ENCODE measurements at regions not wholly inside any gene's neighbourhood (a gene's known extent, or its start where the extent isn't known, plus 50 kb on each side); places are given as distances from the start of the nearest gene placed in this dataset.

DNA sequence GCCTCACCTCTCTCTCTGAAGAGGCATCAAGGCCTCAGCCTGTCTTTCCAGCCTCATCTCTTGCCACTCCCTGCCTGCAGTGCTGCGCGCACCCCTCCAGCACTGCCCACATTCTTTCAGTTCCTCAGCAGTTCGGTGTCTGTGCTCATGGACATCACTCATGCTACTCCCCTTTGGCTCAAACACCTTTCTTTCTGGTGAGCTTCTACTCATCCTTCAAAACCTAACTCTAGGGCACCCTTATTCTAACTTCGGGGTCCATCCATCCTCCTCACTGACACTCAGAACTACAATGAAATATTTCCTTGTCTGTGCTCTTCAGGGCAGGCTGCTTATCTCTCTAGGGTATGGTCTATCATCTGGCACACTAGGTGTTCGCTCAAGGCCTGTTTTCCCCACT lies 169.9 kb upstream of the BMPER start:
- no peak for TF ChIP-seq YY1 (IDR thresholded peaks at IDR 0.05; ENCODE audit: insufficient read depth, insufficient replicate concordance, low read depth, low read length)
- TF ChIP-seq ZNF253 (CRISPR knock-in tag; IDR thresholded peaks at IDR 0.05; ENCODE audit: borderline replicate concordance), result no peak
- TF ChIP-seq NCOA1 (CRISPR knock-in tag; IDR thresholded peaks at IDR 0.05), result no peak

Measured in HepG2 (cell line).